Spleen (tissue), 11 donors: ENCODE measurements at regions not wholly inside any gene's neighbourhood (a gene's known extent, or its start where the extent isn't known, plus 50 kb on each side); places are given as distances from the start of the nearest gene placed in this dataset.

Source experiments
- DNase-seq: peaks from one replicate; pipeline ENCODE4 v3.0.0-alpha.2; 2020
- H3K27ac ChIP-seq, 8 donors: fragments of 200-600 bp; sonication (generic) in 7 of 8; 1 replicate in 4 of 8; 2 replicates in 4 of 8; pipeline versions ENCODE4 v1.5.0 to v1.8.0; 2016 to 2021; ENCODE audit warnings: inconsistent platforms in 4 of 8, mild to moderate bottlenecking in 4 of 8, moderate library complexity in 1 of 8
- H3K27me3 ChIP-seq, 7 donors: fragments of 200-600 bp; sonication (generic) in 6 of 7; replicated peaks in 1 of 7; 1 replicate in 4 of 7; 2 replicates in 3 of 7; pipeline versions ENCODE4 v1.5.0 to v1.8.0; 2016 to 2021; ENCODE audit warnings: inconsistent platforms in 3 of 7, mild to moderate bottlenecking in 1 of 7
- H3K36me3 ChIP-seq, 6 donors: fragments of 200-600 bp; sonication (generic) in 5 of 6; 1 replicate in 4 of 6; 2 replicates in 2 of 6; pipeline versions ENCODE4 v1.5.0 to v1.8.0; 2016 to 2021; ENCODE audit warnings: inconsistent platforms in 2 of 6
- H3K4me1 ChIP-seq, 6 donors: fragments of 200-600 bp; sonication (generic) in 5 of 6; 1 replicate in 3 of 6; 2 replicates in 3 of 6; pipeline versions ENCODE4 v1.5.0 to v1.8.0; 2016 to 2021; ENCODE audit warnings: inconsistent platforms in 3 of 6
- H3K4me3 ChIP-seq, 8 donors: fragments of 200-600 bp; sonication (generic) in 7 of 8; 1 replicate in 4 of 8; 2 replicates in 4 of 8; pipeline versions ENCODE4 v1.5.0 to v1.8.0; 2016 to 2021; ENCODE audit warnings: inconsistent platforms in 4 of 8, mild to moderate bottlenecking in 4 of 8, moderate library complexity in 2 of 8
- H3K9me3 ChIP-seq, 8 donors: fragments of 200-600 bp; sonication (generic) in 7 of 8; 1 replicate in 4 of 8; 2 replicates in 4 of 8; pipeline versions ENCODE4 v1.5.0 to v1.8.0; 2016 to 2021; ENCODE audit warnings: inconsistent platforms in 4 of 8
- POLR2A ChIP-seq, 3 donors: fragments of 450-650 bp; IDR thresholded peaks; one replicate each; pipeline ENCODE4 v1.5.1; 2017; ENCODE audit warnings: antibody characterized with exemption in 3 of 3, mild to moderate bottlenecking in 1 of 3
- POLR2AphosphoS5 ChIP-seq, 3 donors: sonication (generic); formaldehyde crosslinking; IDR thresholded peaks; one replicate each; pipeline ENCODE4 v1.5.1; 2017; ENCODE audit warnings: antibody characterized with exemption in 3 of 3
- WGBS, 5 donors: extraction: QIAGEN DNeasy Blood & Tissue Kit in 3 of 5; methylation state at CpG; one replicate each; pipeline versions ENCODE4 v1.1.5 to v1.1.7; 2013 to 2018; 5-methylcytosine and 5-hydroxymethylcytosine counted together
- intact Hi-C: fragments of 100-400 bp; cut with DNase I; formaldehyde crosslinking; loops from one replicate; pipeline ENCODE4 v1.15.0; 2023; ENCODE audit warnings: low total_unique reads
- TF ChIP-seq, protein P1 (sequence below), 11 experiments: fragments of 200-600 bp in 7 of 11; fragments of 450-650 bp in 4 of 11; sonication (generic) in 4 of 11; IDR thresholded peaks in 8 of 11; conservative IDR thresholded peaks in 3 of 11; 1 replicate in 7 of 11; 2 replicates in 4 of 11; pipeline versions ENCODE4 v1.4.0 to v1.8.0; 2016 to 2021; ENCODE audit warnings: antibody characterized with exemption in 11 of 11, inconsistent platforms in 4 of 11, mild to moderate bottlenecking in 1 of 11
- donor health status: healthy with polysubstance abuse.
- donor health status: DM: no; HTN: no; CAD: no; lungs with moderate emphysema.
- donor health status: DM: no; HTN: no; CAD: no.
- donor health status: Bipolar disorder and iron deficiency.
- donor health status: healthy.
- donor health status: DM: no; HTN: no; CAD: no.
- donor health status: DM: yes; HTN: yes; CAD: no.

DNA sequence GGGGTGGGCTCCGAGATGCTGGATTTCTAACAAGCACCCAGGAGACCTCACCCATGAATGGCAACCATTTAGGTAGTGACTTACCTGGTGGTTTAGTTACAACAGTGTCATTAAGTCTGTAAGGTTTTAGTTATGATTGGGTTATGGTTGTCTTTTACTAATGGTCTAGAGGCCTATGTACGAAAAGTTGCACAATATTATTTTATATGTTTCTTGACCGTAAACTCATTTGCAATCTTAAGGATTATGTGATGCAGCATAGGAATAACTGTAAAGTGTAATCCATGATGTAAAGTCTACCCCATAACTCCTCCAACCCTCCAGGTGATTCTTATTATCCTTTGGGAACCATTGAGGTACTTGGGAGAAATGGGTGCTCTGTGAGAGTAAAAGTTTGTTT lies 155.4 kb upstream of the ZEB2 start:
- H3K27me3 ChIP-seq, result no peaks in the 10 kb centered on the region
- intact Hi-C loops, result no loop called here
- no peaks in the 10 kb centered on the region for H3K9me3 ChIP-seq
- DNase-seq, result no peak
- no peaks in the 10 kb centered on the region for H3K36me3 ChIP-seq
- H3K27ac ChIP-seq, result no peak overlapping the region
- peaks cover 0 to 19% (median 3%) of the 10 kb centered on the region in 6 donors for H3K4me1 ChIP-seq
- 92 to 97% (median 94%) methylated on average over 3 of the region's 3 CpGs for WGBS, 5 donors
- TF ChIP-seq, protein P1, sequence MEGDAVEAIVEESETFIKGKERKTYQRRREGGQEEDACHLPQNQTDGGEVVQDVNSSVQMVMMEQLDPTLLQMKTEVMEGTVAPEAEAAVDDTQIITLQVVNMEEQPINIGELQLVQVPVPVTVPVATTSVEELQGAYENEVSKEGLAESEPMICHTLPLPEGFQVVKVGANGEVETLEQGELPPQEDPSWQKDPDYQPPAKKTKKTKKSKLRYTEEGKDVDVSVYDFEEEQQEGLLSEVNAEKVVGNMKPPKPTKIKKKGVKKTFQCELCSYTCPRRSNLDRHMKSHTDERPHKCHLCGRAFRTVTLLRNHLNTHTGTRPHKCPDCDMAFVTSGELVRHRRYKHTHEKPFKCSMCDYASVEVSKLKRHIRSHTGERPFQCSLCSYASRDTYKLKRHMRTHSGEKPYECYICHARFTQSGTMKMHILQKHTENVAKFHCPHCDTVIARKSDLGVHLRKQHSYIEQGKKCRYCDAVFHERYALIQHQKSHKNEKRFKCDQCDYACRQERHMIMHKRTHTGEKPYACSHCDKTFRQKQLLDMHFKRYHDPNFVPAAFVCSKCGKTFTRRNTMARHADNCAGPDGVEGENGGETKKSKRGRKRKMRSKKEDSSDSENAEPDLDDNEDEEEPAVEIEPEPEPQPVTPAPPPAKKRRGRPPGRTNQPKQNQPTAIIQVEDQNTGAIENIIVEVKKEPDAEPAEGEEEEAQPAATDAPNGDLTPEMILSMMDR (IDR thresholded peaks at IDR 0.05 in 8 of 11, conservative IDR thresholded peaks at IDR 0.05 in 3 of 11), result no peak
- no peak for TF ChIP-seq POLR2AphosphoS5 (IDR thresholded peaks at IDR 0.05)
- no peak for TF ChIP-seq POLR2A (IDR thresholded peaks at IDR 0.05)
- no peak overlapping the region for H3K4me3 ChIP-seq

DNA sequence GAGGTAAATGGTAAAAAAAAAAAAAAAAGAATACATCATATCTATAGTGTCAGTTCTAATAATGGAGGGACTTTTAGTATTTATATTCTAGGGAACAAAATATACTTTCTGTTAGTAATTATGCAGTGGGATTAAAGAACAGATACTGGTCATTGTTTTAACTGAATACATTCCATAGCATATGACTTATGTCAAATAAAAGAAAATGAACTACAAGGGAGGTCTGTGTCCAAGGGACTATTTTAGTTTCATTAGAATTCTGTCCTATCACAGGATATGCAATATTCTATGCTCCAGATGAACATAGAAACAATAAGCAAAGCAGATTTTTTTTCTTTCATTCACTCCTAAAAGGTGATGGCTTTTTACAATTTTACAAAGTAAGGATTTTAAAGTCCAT lies 154.2 kb upstream of the ZEB2 start:
- peaks cover 0 to 30% (median 3%) of the 10 kb centered on the region in 6 donors for H3K4me1 ChIP-seq
- no peaks in the 10 kb centered on the region for H3K27me3 ChIP-seq
- H3K4me3 ChIP-seq, result no peak overlapping the region
- H3K27ac ChIP-seq, result no peak overlapping the region
- intact Hi-C loops, result no loop called here
- no peaks in the 10 kb centered on the region for H3K36me3 ChIP-seq
- TF ChIP-seq POLR2A (IDR thresholded peaks at IDR 0.05) (no peak), POLR2AphosphoS5 (IDR thresholded peaks at IDR 0.05) (no peak)
- TF ChIP-seq, protein P1 (IDR thresholded peaks at IDR 0.05 in 8 of 11, conservative IDR thresholded peaks at IDR 0.05 in 3 of 11), result no peak
- no peaks in the 10 kb centered on the region for H3K9me3 ChIP-seq
- DNase-seq, result no peak

DNA sequence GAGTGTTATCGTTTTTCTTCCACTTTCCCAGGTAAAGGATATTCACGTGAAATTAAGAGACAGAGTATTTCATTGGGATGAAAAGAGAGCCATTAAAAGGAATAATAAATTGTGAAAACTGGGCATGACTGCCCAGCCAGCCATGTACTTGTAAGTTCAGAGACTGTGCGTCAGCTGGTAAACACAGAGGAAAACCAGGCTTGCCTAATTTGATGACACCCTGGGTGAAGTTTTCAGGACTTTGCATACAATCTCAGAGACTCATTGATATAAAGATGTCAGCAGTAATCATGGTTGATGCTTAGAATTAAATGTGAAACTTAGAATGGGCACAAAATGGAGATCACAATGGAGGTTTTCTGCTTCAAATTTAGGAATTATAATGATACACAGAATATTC lies 153.5 kb upstream of the ZEB2 start:
- H3K9me3 ChIP-seq, result no peaks in the 10 kb centered on the region
- H3K27me3 ChIP-seq, result no peaks in the 10 kb centered on the region
- intact Hi-C loops, result no loop called here
- no peak for DNase-seq
- 61 to 75% (median 63%) methylated on average over 3 of the region's 3 CpGs for WGBS, 5 donors
- H3K4me1 ChIP-seq, result peaks cover 0 to 31% (median 3%) of the 10 kb centered on the region in 6 donors
- TF ChIP-seq POLR2AphosphoS5 (IDR thresholded peaks at IDR 0.05) (no peak), POLR2A (IDR thresholded peaks at IDR 0.05) (no peak)
- TF ChIP-seq, protein P1 (IDR thresholded peaks at IDR 0.05 in 8 of 11, conservative IDR thresholded peaks at IDR 0.05 in 3 of 11), result no peak
- H3K27ac ChIP-seq, result no peak overlapping the region
- no peaks in the 10 kb centered on the region for H3K36me3 ChIP-seq
- no peak overlapping the region for H3K4me3 ChIP-seq

DNA sequence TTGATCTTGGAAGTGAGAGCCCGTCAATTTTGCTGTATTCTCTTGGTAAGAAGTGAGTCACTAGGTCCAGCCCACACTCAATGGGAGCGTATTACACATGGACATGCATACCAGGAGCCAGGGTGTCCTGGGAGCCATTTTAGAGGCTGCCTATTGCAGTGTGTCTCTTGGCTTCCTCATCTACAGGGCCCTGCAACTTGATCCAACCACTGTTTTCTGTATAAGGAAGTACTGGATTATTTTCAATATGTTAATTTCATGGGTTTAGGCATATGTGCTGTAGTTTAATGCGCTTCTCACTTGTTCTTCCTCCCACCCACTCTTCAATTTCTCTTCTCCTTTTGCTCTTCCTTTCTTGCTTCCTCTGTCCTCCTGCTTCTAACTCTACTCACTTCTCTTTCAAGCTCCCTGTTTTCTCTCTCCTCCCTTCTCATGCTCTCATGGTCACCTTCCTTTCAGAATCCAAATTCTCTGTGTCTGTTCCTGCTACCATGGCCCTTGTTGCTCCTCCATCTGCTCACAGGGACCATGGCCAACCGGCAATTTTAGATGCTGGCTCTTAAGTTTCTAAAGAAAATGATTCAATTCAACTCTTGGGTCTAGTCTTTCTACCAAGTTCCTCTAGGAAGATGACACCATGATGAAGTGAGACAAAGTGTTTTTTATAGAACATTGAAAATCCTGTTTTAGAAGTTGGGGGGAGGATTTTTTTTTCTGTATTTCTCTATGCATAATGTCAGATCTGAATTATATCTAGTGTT lies 152.0 kb upstream of the ZEB2 start:
- DNase-seq, result no peak
- Histone ChIP-seq H3K27me3 (no peaks in the 10 kb centered on the region), H3K9me3 (no peaks in the 10 kb centered on the region), H3K4me1 (peaks cover 0 to 31% (median 3%) of the 10 kb centered on the region in 6 donors), H3K27ac (peak overlapping the region in 7 of 8 donors; percentile 27 to 78 (median 50)), H3K4me3 (no peak overlapping the region), H3K36me3 (no peaks in the 10 kb centered on the region)
- intact Hi-C loops, result no loop called here
- 64 to 77% (median 74%) methylated on average over 4 of the region's 4 CpGs for WGBS, 5 donors
- no peak for TF ChIP-seq POLR2A (IDR thresholded peaks at IDR 0.05)
- TF ChIP-seq, protein P1 (IDR thresholded peaks at IDR 0.05 in 8 of 11, conservative IDR thresholded peaks at IDR 0.05 in 3 of 11), result no peak
- TF ChIP-seq POLR2AphosphoS5 (IDR thresholded peaks at IDR 0.05), result no peak
